ENCODE measurements at regions not wholly inside any gene's neighbourhood (a gene's known extent, or its start where the extent isn't known, plus 50 kb on each side); places are given as distances from the start of the nearest gene placed in this dataset.

DNA sequence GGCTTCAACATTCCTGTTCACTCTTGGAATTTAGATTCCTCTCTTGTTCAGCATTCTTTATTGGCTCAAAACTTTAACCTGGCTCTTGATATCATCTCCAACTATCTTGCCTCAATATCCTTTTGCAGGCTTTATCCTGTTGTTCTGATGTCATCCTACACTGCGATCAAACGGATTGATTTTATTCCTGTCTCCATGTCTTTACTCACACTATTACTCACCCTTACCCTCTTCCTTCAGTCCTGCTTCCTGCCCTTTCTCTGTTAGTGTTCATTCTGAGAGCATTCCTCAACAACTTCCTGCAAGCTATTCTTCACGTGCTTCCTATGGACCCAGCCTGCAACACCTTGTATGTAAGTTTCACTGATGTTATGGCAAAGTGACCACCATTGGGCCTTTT is 264.7 kb downstream of the RNF152 start:
- TF ChIP-seq, protein P1, sequence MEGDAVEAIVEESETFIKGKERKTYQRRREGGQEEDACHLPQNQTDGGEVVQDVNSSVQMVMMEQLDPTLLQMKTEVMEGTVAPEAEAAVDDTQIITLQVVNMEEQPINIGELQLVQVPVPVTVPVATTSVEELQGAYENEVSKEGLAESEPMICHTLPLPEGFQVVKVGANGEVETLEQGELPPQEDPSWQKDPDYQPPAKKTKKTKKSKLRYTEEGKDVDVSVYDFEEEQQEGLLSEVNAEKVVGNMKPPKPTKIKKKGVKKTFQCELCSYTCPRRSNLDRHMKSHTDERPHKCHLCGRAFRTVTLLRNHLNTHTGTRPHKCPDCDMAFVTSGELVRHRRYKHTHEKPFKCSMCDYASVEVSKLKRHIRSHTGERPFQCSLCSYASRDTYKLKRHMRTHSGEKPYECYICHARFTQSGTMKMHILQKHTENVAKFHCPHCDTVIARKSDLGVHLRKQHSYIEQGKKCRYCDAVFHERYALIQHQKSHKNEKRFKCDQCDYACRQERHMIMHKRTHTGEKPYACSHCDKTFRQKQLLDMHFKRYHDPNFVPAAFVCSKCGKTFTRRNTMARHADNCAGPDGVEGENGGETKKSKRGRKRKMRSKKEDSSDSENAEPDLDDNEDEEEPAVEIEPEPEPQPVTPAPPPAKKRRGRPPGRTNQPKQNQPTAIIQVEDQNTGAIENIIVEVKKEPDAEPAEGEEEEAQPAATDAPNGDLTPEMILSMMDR (IDR thresholded peaks at IDR 0.05), result no peak
- TF ChIP-seq POLR2A (IDR thresholded peaks at IDR 0.05) (no peak), EP300 (IDR thresholded peaks at IDR 0.05) (no peak), POLR2AphosphoS5 (IDR thresholded peaks at IDR 0.05) (no peak)
